ENCODE measurements at regions not wholly inside any gene's neighbourhood (a gene's known extent, or its start where the extent isn't known, plus 50 kb on each side); places are given as distances from the start of the nearest gene placed in this dataset.

DNA sequence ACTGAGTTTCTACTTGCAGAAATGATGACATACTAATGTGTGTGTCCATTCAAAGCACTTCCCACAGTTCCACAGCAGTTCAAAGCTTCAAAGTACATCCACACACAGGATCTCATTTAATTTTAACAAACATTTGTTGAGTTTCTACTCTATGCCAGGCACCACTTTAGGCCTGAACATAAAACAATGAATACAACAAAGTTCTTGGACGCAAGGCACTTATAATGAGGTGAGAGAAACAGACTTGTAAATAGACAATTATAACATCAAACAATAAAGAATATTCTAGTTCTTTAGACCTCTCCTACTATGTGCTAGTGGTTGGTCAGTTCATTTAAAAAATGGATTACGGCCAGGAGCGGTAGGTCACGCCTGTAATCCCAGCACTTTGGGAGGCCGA, 82.0 kb upstream of the SPANXB1 start:
- TF ChIP-seq TEAD4 (IDR thresholded peaks at IDR 0.05) (no peak), RAD21 (IDR thresholded peaks at IDR 0.05; ENCODE audit: low read depth) (no peak), CEBPB (IDR thresholded peaks at IDR 0.05) (no peak), NFIC (IDR thresholded peaks at IDR 0.05) (no peak)
- TF ChIP-seq, protein P1, sequence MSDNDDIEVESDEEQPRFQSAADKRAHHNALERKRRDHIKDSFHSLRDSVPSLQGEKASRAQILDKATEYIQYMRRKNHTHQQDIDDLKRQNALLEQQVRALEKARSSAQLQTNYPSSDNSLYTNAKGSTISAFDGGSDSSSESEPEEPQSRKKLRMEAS (IDR thresholded peaks at IDR 0.05), result no peak
- TF ChIP-seq, protein P2, sequence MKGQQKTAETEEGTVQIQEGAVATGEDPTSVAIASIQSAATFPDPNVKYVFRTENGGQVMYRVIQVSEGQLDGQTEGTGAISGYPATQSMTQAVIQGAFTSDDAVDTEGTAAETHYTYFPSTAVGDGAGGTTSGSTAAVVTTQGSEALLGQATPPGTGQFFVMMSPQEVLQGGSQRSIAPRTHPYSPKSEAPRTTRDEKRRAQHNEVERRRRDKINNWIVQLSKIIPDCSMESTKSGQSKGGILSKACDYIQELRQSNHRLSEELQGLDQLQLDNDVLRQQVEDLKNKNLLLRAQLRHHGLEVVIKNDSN (IDR thresholded peaks at IDR 0.05), result no peak

Measured in Ishikawa (cell line).